DMS53 treated with DMSO at 0.1 percent for 48 hours (cell line): ENCODE measurements at regions not wholly inside any gene's neighbourhood (a gene's known extent, or its start where the extent isn't known, plus 50 kb on each side); places are given as distances from the start of the nearest gene placed in this dataset.

Source experiments
- DNase-seq: peaks from one replicate; lab custom pipeline; 2025; ENCODE audit not compliant: unreplicated experiment; lab: John Stamatoyannopoulos, UW

DNA sequence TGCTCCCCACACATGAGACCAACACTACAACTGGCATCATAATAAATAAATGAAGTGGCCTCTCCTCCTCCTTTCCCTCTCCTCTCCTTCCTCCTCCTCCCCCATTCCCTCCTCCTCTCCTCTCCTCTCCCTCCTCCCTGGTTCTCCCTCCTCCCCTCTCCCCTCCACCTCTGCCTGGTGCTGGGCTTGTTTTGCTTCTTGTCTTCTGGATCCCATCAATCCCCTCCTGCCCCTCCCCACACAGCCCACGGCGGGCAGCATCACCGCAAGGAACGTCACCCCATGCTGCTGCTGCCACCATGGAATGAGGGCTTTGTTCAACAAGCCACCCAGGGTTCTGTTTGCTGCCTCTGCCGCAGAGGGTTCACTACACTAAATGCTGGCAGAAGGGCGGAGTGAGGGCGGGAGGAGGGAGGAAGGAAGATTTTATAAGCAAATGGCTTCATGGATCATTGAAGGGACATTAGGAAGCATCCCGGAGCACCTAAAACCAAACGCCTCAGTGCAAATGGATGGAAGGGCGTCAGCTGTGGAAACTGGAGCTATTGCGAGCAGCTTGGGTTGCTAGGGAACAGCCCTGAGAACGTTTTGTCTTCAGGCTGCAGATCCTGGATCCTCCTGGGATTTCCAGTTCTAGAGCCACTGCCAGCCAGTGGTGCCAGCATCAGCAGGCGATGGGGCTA lies 379.7 kb upstream of the ZMIZ1 start:
- DNase-seq, result no peak

DNA sequence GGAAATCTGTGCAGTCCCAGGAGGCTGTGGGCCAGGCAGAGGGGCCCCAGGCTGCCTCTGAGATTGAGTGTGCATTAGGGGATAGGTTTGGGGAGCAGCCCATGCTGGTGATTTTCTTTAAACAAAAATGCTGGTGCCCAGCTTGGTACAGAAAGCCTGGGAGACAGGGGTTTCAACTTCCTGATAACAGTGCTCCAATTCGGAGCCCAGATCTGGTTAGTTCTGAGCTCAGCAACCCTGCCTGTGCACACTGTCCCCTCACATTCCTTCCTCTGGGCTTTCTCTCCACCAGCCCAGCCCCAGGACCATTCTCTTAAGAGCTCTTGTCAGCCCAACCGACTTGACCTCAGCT lies 379.2 kb upstream of the ZMIZ1 start:
- no peak for DNase-seq

GRCh38 chr10:78690354-78691111 lies 378.2 kb upstream of the ZMIZ1 start:
- no peak for DNase-seq

- DNase-seq, result no peak
These were observed 377.3 kb upstream of the ZMIZ1 start for GRCh38 chr10:78691301-78692030.

DNA sequence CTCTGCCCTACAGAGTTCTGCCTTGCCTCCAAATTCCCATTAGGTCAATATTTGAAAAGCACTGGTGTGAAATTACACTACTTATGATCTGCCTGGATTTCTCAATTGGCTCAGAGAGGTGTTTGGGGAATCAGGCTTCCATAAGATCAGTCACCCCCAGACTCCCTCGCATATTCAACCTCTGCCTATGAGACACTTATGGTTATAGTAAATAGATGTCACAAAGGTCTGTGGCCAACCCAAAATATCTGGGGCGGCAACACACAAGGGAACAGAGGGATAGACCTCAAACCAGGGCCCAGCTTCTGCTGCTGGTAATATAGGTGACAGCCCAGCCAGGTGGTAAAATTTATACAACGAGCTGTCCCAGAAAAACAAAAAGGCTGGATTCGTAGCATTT lies 376.7 kb upstream of the ZMIZ1 start:
- no peak for DNase-seq

- DNase-seq, result no peak
These were observed 372.9 kb upstream of the ZMIZ1 start for GRCh38 chr10:78695846-78696245.

DNA sequence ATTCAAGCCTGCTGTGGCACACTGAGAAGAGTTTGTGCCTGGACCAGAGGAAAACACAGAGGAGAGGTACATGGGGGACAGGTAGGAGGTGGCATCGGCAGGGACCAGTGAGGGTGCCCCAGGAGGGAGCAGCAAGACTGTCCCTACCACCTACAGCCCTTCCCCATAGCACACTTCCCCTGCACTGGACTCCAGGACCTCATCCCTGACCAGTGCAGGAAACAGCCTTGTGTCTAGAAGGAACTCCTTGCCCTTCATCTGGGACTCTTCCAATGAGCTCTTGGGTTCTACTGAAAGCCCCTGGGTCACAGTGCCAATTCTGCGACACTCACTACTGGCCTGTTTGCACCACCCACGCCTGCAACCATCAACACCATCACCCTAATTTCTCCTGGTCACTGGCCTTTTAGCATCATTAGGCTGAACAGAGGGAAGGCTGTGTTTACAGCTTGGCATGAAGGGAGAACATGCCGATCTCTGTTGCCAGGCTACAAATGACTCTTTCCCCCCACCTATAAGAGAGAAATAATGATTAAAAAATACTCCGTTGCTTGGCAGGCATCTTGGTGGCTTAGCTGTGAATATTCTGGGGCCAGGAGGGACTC lies 371.9 kb upstream of the ZMIZ1 start:
- no peak for DNase-seq

GRCh38 chr10:78699971-78700370 lies 368.8 kb upstream of the ZMIZ1 start:
- no peak for DNase-seq

DNA sequence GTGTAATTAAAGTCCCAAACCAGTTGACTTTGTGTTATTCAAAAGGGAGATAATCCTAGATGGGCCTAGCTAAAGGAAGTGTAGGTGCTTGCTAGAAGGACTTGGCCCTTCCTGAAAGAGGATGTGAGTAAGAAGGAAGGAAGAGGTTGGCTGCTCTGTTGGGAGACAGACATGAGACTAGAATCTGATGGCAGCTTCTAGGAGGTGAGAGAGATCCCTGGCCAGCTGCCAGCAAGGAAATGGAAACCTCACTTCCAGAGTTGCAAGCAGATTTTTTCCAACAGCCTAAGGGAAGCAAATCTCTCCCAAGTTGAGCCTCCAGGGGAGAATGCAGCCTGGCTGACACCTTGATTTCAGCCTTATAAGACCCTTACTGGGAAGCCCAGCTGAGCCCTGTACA lies 368.4 kb upstream of the ZMIZ1 start:
- peak; percentile 17 for DNase-seq

DNA sequence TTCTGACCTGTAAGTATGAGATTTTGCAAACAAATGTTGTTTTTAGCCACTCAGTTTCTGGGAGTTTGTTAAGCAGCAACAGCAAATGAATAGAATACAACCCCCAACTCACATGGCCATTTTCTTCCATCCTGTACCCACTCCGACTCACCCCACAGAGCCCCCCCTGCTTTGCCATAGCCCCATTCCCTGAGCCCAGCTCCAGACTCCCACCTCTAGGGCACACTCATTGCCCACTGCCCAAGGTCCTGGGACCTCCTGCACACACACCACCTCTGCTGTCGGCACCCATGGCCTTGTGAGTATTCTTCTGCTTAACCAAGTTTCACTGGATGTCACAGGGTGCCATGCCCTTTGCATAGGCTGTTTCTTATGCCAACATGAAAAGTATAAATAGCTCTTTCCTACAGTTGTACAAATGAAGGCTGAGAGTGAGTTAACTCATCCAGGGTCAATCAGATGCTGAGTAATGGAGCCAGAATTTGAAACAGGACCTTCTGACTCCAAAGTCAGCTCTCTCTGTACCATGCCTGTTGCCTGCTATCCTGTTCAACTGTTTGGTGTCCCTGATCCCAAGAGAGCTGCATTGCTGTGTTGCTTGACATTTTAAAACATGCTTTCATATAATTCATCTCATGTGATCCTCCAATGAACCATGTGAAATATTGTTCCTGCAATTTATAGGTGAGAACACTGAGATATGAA lies 367.8 kb upstream of the ZMIZ1 start:
- DNase-seq, result no peak

DNA sequence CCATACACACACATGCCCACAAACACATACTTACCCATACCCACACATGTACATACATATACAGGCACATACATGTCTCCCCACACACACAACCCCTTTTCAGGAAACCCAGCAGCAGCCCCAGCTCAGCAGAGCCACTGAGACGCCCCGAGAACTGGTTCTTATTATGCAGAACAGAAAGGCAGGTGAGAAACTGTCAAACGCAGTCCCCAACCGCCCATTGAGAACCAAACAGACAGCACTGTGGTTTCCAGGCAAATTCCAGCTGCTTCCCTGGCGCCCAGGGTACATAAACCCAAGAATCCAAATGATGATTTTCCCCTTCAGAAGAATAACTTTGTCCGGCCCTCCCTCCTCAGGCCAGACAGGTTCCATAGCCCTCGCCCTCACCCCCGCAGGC lies 366.6 kb upstream of the ZMIZ1 start:
- no peak for DNase-seq

DNA sequence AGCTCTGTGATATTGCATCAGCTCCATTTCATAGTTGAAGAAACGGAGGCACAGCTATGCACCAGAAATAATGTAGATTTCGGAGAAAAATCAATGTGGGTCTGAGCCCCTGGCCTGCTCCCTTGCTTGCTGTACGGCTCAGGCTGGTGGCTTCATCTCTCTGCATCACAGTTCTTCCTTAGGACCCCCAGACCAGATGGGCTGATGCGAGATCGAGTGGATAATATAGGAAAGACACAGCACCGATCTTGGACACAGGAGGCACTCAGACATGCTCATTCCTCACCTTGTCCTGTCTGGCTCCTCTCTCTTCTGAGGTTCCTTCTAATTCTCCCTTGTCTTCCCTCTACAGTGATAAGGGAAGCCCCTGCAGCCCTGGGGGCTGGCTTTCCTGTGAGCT lies 365.9 kb upstream of the ZMIZ1 start:
- DNase-seq, result no peak

- DNase-seq, result no peak
These were observed 365.2 kb upstream of the ZMIZ1 start for GRCh38 chr10:78703593-78703992.

DNA sequence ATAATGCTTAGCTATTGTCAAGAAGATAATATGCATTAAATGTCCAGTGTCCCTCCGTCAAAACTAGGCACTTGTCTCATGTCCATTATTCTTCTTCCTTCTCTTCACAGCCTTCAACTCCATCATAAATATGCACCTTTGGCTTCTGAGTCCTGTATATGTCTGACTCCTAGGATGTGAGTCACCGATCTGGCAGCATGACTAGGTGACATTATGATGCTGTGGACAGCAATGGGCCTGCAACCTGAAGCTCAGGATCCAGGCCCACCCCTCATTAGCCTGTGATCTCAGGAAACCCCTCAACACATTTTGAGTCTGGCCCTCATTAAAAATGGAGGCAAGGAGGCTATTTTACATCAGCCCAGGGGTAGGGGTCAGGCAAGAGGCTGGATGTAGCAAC lies 362.5 kb upstream of the ZMIZ1 start:
- no peak for DNase-seq

- no peak for DNase-seq
These were observed 361.8 kb upstream of the ZMIZ1 start for GRCh38 chr10:78706726-78707540.

- no peak for DNase-seq
These were observed 361.0 kb upstream of the ZMIZ1 start for GRCh38 chr10:78707745-78708144.

- no peak for DNase-seq
These were observed 356.6 kb upstream of the ZMIZ1 start for GRCh38 chr10:78712147-78712546.

GRCh38 chr10:78713659-78714058 lies 355.1 kb upstream of the ZMIZ1 start:
- no peak for DNase-seq

DNA sequence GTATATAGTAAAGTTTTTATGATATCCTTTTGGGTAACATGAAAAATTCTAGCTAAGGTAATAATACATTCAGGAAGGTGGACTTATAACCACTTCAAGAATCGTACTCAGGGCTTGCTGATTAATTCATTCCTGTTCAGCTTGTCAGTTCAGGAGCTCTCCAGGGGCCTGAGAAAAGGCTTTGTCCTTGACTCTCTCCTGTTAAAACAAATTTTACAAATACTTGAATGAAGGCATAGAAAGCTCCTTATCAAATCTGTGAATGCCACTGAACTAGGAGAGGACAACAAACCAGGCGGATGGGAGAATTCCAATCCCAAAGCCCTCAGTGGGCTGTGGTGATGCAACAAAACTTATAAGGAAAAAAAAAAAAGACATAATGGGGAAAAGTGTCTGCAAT lies 354.5 kb upstream of the ZMIZ1 start:
- DNase-seq, result no peak

DNA sequence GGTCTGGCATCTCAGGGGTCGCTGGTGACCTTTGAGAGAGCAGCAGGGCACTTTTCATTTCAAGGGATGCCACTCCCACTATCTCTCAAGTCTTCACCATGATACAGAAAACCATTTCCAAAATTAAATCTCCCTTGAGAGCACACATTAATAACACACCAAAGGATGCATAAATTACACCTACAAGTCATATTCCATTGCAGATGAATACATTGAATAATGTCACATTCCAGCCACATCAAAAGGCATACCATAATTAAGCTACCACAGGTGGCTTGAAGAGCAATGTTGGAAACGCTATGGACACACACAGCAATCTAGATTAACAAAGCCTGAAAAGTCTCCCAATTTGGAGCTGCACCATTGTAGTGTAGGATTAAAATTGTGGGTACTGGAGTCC lies 353.3 kb upstream of the ZMIZ1 start:
- DNase-seq, result no peak
